Type B pancreatic cell (in vitro differentiated cells): ENCODE measurements at regions not wholly inside any gene's neighbourhood (a gene's known extent, or its start where the extent isn't known, plus 50 kb on each side); places are given as distances from the start of the nearest gene placed in this dataset.

ENCODE experiments used
- DNase-seq: peaks from one replicate; pipeline ENCODE4 v3.0.0; 2021; ENCODE audit warnings: mixed read lengths; ENCODE audit not compliant: unreplicated experiment; ENCODE audit errors: extremely low spot score
- H3K27ac Mint-ChIP-seq: 2 replicates; pipeline ENCODE4 v1.8.0; 2021; ENCODE audit warnings: mild to moderate bottlenecking, mixed read lengths
- H3K27me3 Mint-ChIP-seq: 2 replicates; pipeline ENCODE4 v1.8.0; 2021; ENCODE audit warnings: mixed read lengths
- H3K36me3 Mint-ChIP-seq: 2 replicates; pipeline ENCODE4 v1.8.0; 2021; ENCODE audit warnings: mixed read lengths
- H3K4me1 Mint-ChIP-seq: one replicate; pipeline ENCODE4 v1.8.0; 2021; ENCODE audit warnings: mixed read lengths; ENCODE audit not compliant: unreplicated experiment
- H3K4me3 Mint-ChIP-seq: 2 replicates; pipeline ENCODE4 v1.8.0; 2021; ENCODE audit warnings: mild to moderate bottlenecking, mixed read lengths
- H3K9me3 Mint-ChIP-seq: 2 replicates; pipeline ENCODE4 v1.8.0; 2021; ENCODE audit warnings: mixed read lengths
- CTCF ChIP-seq: fragments of 200-600 bp; sonication (generic); conservative IDR thresholded peaks from 2 replicates; pipeline ENCODE4 v1.5.0; 2021; ENCODE audit warnings: antibody characterized with exemption, mild to moderate bottlenecking

GRCh38 chr20:48571949-48572847 lies 255.6 kb downstream of the PREX1 start:
- Mint-ChIP-seq H3K4me3 (no peak overlapping the region), H3K27me3 (peaks cover 2% of the 10 kb centered on the region), H3K4me1 (peaks cover 16% of the 10 kb centered on the region), H3K9me3 (no peaks in the 10 kb centered on the region), H3K36me3 (no peaks in the 10 kb centered on the region), H3K27ac (no peak overlapping the region)
- no peak for TF ChIP-seq CTCF
- DNase-seq: no peak

GRCh38 chr20:48569679-48570078 lies 258.1 kb downstream of the PREX1 start:
- H3K4me1 Mint-ChIP-seq: peaks cover 16% of the 10 kb centered on the region
- H3K27ac Mint-ChIP-seq: no peak overlapping the region
- no peak for DNase-seq
- H3K4me3 Mint-ChIP-seq: no peak overlapping the region
- no peaks in the 10 kb centered on the region for H3K27me3 Mint-ChIP-seq
- H3K36me3 Mint-ChIP-seq: no peaks in the 10 kb centered on the region
- H3K9me3 Mint-ChIP-seq: no peaks in the 10 kb centered on the region
- TF ChIP-seq CTCF: no peak

GRCh38 chr20:48568520-48568919 lies 259.3 kb downstream of the PREX1 start:
- Mint-ChIP-seq H3K9me3 (no peaks in the 10 kb centered on the region), H3K36me3 (no peaks in the 10 kb centered on the region), H3K27me3 (no peaks in the 10 kb centered on the region), H3K27ac (no peak overlapping the region), H3K4me3 (no peak overlapping the region), H3K4me1 (peaks cover 16% of the 10 kb centered on the region)
- TF ChIP-seq CTCF: no peak
- no peak for DNase-seq

- Mint-ChIP-seq H3K27me3 (no peaks in the 10 kb centered on the region), H3K36me3 (no peaks in the 10 kb centered on the region), H3K4me1 (peaks cover 10% of the 10 kb centered on the region), H3K27ac (no peak overlapping the region), H3K4me3 (no peak overlapping the region), H3K9me3 (no peaks in the 10 kb centered on the region)
- no peak for DNase-seq
- no peak for TF ChIP-seq CTCF
Observed at GRCh38 chr20:48567145-48567544, 260.7 kb downstream of the PREX1 start.

GRCh38 chr20:48564982-48565539 lies 262.7 kb downstream of the PREX1 start:
- no peak overlapping the region for H3K27ac Mint-ChIP-seq

More at GRCh38 chr20:48564982-48565539, 262.7 kb downstream of the PREX1 start:
- Mint-ChIP-seq H3K27me3 (no peaks in the 10 kb centered on the region), H3K9me3 (no peaks in the 10 kb centered on the region), H3K4me1 (peaks cover 6% of the 10 kb centered on the region), H3K36me3 (no peaks in the 10 kb centered on the region), H3K4me3 (no peak overlapping the region)
- no peak for DNase-seq
- no peak for TF ChIP-seq CTCF
